PC-3 (cell line): ENCODE measurements at regions not wholly inside any gene's neighbourhood (a gene's known extent, or its start where the extent isn't known, plus 50 kb on each side); places are given as distances from the start of the nearest gene placed in this dataset.

Experiments
- ATAC-seq: fragments of 200-7000 bp; cut with Tn5 transposase; 2 replicates; pipeline ENCODE4 v1.9.1; 2020; ENCODE audit warnings: mild to moderate bottlenecking, moderate library complexity
- BruUV-seq: library from RNA; stranded (reverse); fragments of 400-500 nt; replicated peaks from 2 replicates; lab custom pipeline; 2021; lab: Mats Ljungman, UMichigan
- CTCF ChIA-PET: fragments of 300-600 bp; sonication (Branson Sonifier 250); formaldehyde crosslinking; loops from one replicate; lab custom pipeline; 2022; ENCODE audit warnings: antibody characterized with exemption; lab: Charles Lee
- POLR2A ChIA-PET: fragments of 300-600 bp; sonication (Branson Sonifier 250); formaldehyde crosslinking; loops from one replicate; lab custom pipeline; 2022; ENCODE audit warnings: antibody characterized with exemption; ENCODE audit not compliant: unreplicated experiment; lab: Charles Lee
- DNase-seq: peaks from one replicate; pipeline ENCODE4 v3.0.0-alpha.2; 2015
- H2AFZ ChIP-seq: fragments of 300-600 bp; sonication (generic); 2 replicates; pipeline ENCODE4 v1.6.0; 2016; ENCODE audit warnings: antibody characterized with exemption, low read length
- H3F3A ChIP-seq: fragments of 300-600 bp; sonication (generic); one replicate; pipeline ENCODE4 v1.6.0; 2017; ENCODE audit warnings: antibody characterized with exemption, low read length, control low read depth, mild to moderate bottlenecking; ENCODE audit not compliant: unreplicated experiment
- H3K27ac ChIP-seq: fragments of 300-600 bp; sonication (generic); 2 replicates; pipeline ENCODE4 v1.5.1; 2016; ENCODE audit warnings: mild to moderate bottlenecking, low read length
- H3K27me3 ChIP-seq: fragments of 300-600 bp; sonication (generic); 2 replicates; pipeline ENCODE4 v1.6.1; 2016; ENCODE audit warnings: low read length, mixed read lengths
- H3K36me3 ChIP-seq: fragments of 300-600 bp; sonication (generic); 2 replicates; pipeline ENCODE4 v1.6.1; 2016; ENCODE audit warnings: low read depth, mixed run types, low read length, mixed read lengths
- H3K4me1 ChIP-seq: fragments of 300-600 bp; sonication (generic); 2 replicates; pipeline ENCODE4 v1.5.1; 2016; ENCODE audit warnings: low read length; ENCODE audit not compliant: insufficient read depth
- H3K4me2 ChIP-seq: fragments of 300-600 bp; sonication (generic); 2 replicates; pipeline ENCODE4 v1.6.0; 2016; ENCODE audit warnings: low read length
- H3K4me3 ChIP-seq: fragments of 300-600 bp; sonication (generic); 2 replicates; pipeline ENCODE4 v1.5.1; 2016; ENCODE audit warnings: mild to moderate bottlenecking, low read length, mixed read lengths
- H3K79me2 ChIP-seq: fragments of 300-600 bp; sonication (generic); 2 replicates; pipeline ENCODE4 v1.6.1; 2017; ENCODE audit warnings: low read length, mixed read lengths
- H3K9ac ChIP-seq: fragments of 300-600 bp; sonication (generic); 2 replicates; pipeline ENCODE4 v1.6.0; 2016; ENCODE audit warnings: mild to moderate bottlenecking, low read length
- H3K9me2 ChIP-seq: fragments of 300-600 bp; sonication (generic); replicated peaks from 2 replicates; pipeline ENCODE4 v1.6.1; 2016; ENCODE audit warnings: mixed run types, low read length, mixed read lengths
- H3K9me3 ChIP-seq: fragments of 300-600 bp; sonication (generic); 2 replicates; pipeline ENCODE4 v1.6.1; 2016; ENCODE audit warnings: low read length, mixed read lengths
- H4K20me1 ChIP-seq: fragments of 300-600 bp; sonication (generic); 2 replicates; pipeline ENCODE4 v1.6.1; 2016; ENCODE audit warnings: low read length, mixed read lengths
- EZH2 ChIP-seq: fragments of 300-600 bp; sonication (generic); IDR thresholded peaks from one replicate; pipeline ENCODE4 v1.6.1; 2017; ENCODE audit warnings: antibody characterized with exemption, mild to moderate bottlenecking, low read length; ENCODE audit not compliant: unreplicated experiment
- EZH2phosphoT487 ChIP-seq: fragments of 300-600 bp; sonication (generic); IDR thresholded peaks from 2 replicates; pipeline ENCODE4 v1.6.1; 2018; ENCODE audit warnings: mild to moderate bottlenecking, antibody characterized with exemption, low read length, borderline replicate concordance
- intact Hi-C: fragments of 100-400 bp; cut with micrococcal nuclease; formaldehyde crosslinking; loops from 2 replicates; pipeline ENCODE4 v1.9.0; 2023
- TF ChIP-seq, protein P1 (sequence below): fragments of 300-600 bp; sonication (generic); conservative IDR thresholded peaks from 2 replicates; pipeline ENCODE4 v1.5.1; 2017; ENCODE audit warnings: antibody characterized with exemption, low read depth, mild to moderate bottlenecking, low read length

DNA sequence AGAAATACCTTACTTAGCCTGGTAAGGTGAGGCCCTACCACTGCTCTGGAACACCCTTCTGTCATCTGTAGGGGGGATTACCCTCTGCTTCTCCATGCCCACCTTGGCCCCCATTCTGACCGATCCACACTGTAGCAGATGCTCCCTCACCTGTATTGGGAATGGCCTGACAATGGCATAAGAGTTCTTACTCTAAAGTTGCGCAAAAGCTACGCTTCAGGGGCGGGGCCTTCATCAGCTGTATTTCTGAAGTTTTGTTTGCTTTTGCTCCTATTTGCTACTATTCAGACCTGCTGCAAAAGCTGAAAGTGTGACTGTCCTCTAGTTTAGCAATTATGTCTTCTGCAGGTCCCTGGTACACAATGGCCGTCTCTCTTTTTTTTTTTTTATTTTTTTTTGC, 252.6 kb downstream of the TLE3 start:
- peaks cover 33% of the 10 kb centered on the region for H3K27me3 ChIP-seq
- no peaks in the 10 kb centered on the region for H3F3A ChIP-seq
- ChIA-PET CTCF (no interaction called here), POLR2A (no interaction called here)
- BruUV-seq, result no TSS peak
- H3K9me3 ChIP-seq, result no peaks in the 10 kb centered on the region
- H3K9ac ChIP-seq, result no peak overlapping the region
- no peak overlapping the region for H2AFZ ChIP-seq
- no peaks in the 10 kb centered on the region for H3K4me1 ChIP-seq
- H3K4me2 ChIP-seq, result no peak overlapping the region
- no peaks in the 10 kb centered on the region for H3K9me2 ChIP-seq
- H4K20me1 ChIP-seq, result no peaks in the 10 kb centered on the region
- DNase-seq (no peak), ATAC-seq (no peak)
- intact Hi-C loops, result no loop called here
- H3K36me3 ChIP-seq, result no peaks in the 10 kb centered on the region
- H3K79me2 ChIP-seq, result no peaks in the 10 kb centered on the region
- no peak for TF ChIP-seq EZH2
- TF ChIP-seq, protein P1, sequence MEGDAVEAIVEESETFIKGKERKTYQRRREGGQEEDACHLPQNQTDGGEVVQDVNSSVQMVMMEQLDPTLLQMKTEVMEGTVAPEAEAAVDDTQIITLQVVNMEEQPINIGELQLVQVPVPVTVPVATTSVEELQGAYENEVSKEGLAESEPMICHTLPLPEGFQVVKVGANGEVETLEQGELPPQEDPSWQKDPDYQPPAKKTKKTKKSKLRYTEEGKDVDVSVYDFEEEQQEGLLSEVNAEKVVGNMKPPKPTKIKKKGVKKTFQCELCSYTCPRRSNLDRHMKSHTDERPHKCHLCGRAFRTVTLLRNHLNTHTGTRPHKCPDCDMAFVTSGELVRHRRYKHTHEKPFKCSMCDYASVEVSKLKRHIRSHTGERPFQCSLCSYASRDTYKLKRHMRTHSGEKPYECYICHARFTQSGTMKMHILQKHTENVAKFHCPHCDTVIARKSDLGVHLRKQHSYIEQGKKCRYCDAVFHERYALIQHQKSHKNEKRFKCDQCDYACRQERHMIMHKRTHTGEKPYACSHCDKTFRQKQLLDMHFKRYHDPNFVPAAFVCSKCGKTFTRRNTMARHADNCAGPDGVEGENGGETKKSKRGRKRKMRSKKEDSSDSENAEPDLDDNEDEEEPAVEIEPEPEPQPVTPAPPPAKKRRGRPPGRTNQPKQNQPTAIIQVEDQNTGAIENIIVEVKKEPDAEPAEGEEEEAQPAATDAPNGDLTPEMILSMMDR, result no peak
- no peak for TF ChIP-seq EZH2phosphoT487
- H3K27ac ChIP-seq, result no peak overlapping the region
- H3K4me3 ChIP-seq, result no peak overlapping the region

DNA sequence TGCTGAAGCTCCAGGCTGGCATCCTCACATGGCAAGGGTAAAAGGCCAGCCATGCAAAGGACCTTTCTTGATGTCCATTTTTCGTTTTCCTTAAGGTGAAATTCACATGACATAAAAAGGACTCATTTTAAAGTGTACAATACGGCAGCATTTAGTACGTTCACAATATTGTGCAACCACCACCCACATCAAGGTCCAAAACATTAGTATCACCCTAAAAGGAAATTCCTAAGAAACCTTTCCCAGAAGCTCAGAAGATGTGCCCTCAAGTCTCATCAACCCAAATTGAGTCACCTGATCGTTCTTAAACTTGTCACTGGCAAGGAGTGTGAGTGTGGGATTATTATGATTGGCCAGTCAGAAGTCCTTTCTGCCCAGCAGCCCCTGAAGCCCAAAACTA, 250.1 kb downstream of the TLE3 start:
- ChIA-PET CTCF (no interaction called here), POLR2A (no interaction called here)
- Histone ChIP-seq H3K27ac (no peak overlapping the region), H3K79me2 (no peaks in the 10 kb centered on the region), H3F3A (no peaks in the 10 kb centered on the region), H3K27me3 (peaks cover 33% of the 10 kb centered on the region), H3K4me3 (no peak overlapping the region), H3K9me2 (no peaks in the 10 kb centered on the region), H3K36me3 (no peaks in the 10 kb centered on the region), H3K4me1 (peaks cover 7% of the 10 kb centered on the region; the same call in 1 of the 2 replicates), H4K20me1 (no peaks in the 10 kb centered on the region), H2AFZ (no peak overlapping the region), H3K9me3 (no peaks in the 10 kb centered on the region), H3K4me2 (no peak overlapping the region), H3K9ac (no peak overlapping the region)
- TF ChIP-seq EZH2, result no peak
- no peak for TF ChIP-seq EZH2phosphoT487
- TF ChIP-seq, protein P1, result no peak
- no peak for DNase-seq
- ATAC-seq, result no peak
- intact Hi-C loops, result no loop called here
- no TSS peak for BruUV-seq

DNA sequence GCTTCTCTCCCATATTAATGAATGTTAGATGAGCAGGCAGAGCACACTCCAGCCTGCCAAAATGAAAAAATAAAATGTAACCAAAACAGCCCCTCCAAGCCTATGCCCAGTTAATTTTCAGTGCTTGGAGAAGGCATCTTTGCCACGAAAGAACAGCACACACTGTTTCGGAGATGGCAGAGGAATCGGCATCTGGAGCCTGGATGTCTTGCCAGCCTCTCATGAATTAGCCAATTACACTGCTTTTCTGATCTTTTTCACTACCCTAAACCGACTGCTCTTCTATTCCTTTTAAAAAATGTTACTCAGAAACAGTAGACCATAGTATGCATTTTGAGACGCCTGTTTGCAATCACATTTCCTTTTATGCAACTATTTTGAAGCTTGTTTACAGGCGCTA, 249.6 kb downstream of the TLE3 start:
- Histone ChIP-seq H3K27me3 (peaks cover 33% of the 10 kb centered on the region), H3K9me3 (no peaks in the 10 kb centered on the region), H3F3A (no peaks in the 10 kb centered on the region), H3K27ac (no peak overlapping the region), H3K9ac (no peak overlapping the region), H3K9me2 (no peaks in the 10 kb centered on the region), H2AFZ (no peak overlapping the region), H4K20me1 (no peaks in the 10 kb centered on the region), H3K4me2 (no peak overlapping the region), H3K36me3 (no peaks in the 10 kb centered on the region), H3K4me3 (no peak overlapping the region), H3K4me1 (peaks cover 11% of the 10 kb centered on the region), H3K79me2 (no peaks in the 10 kb centered on the region)
- no peak for ATAC-seq
- POLR2A ChIA-PET, result no interaction called here
- intact Hi-C loops, result no loop called here
- no TSS peak for BruUV-seq
- TF ChIP-seq, protein P1, result no peak
- TF ChIP-seq EZH2 (no peak), EZH2phosphoT487 (no peak)
- CTCF ChIA-PET, result no interaction called here
- no peak for DNase-seq
